Upper lobe of left lung (tissue), 4 donors: ENCODE measurements at regions not wholly inside any gene's neighbourhood (a gene's known extent, or its start where the extent isn't known, plus 50 kb on each side); places are given as distances from the start of the nearest gene placed in this dataset.

Source experiments
- CTCF ChIP-seq, 6 experiments: fragments of 450-650 bp in 4 of 6; fragments of 200-600 bp in 2 of 6; sonication (generic) in 2 of 6; IDR thresholded peaks; one replicate each; pipeline ENCODE4 v1.5.1; 2016 to 2019; ENCODE audit warnings: antibody characterized with exemption in 6 of 6
- EP300 ChIP-seq, 4 donors: sonication (generic); formaldehyde crosslinking; IDR thresholded peaks; one replicate each; pipeline ENCODE4 v1.5.1; 2017; ENCODE audit warnings: antibody characterized with exemption in 4 of 4, control low read depth in 2 of 4
- POLR2A ChIP-seq, 4 donors: fragments of 450-650 bp; IDR thresholded peaks; one replicate each; pipeline ENCODE4 v1.5.1; 2016 to 2017; ENCODE audit warnings: antibody characterized with exemption in 4 of 4, mild to moderate bottlenecking in 2 of 4
- POLR2AphosphoS5 ChIP-seq, 2 donors: sonication (generic); formaldehyde crosslinking; IDR thresholded peaks; one replicate each; pipeline ENCODE4 v1.5.1; 2017; ENCODE audit warnings: antibody characterized with exemption in 2 of 2

GRCh38 chr9:87109851-87110250, 162.5 kb upstream of the GAS1 start:
- TF ChIP-seq CTCF (IDR thresholded peaks at IDR 0.05) (no peak), POLR2AphosphoS5 (IDR thresholded peaks at IDR 0.05) (no peak), EP300 (IDR thresholded peaks at IDR 0.05) (no peak), POLR2A (IDR thresholded peaks at IDR 0.05) (no peak)
